Tibial artery (tissue), 4 donors: ENCODE measurements at regions not wholly inside any gene's neighbourhood (a gene's known extent, or its start where the extent isn't known, plus 50 kb on each side); places are given as distances from the start of the nearest gene placed in this dataset.

ENCODE experiments used
- DNase-seq, 2 donors: peaks; one replicate each; pipeline ENCODE4 v3.0.0-alpha.2; 2019
- H3K27ac ChIP-seq, 2 donors: fragments of 200-600 bp; sonication (generic) in 1 of 2; 1 replicate in 1 of 2; 2 replicates in 1 of 2; pipeline ENCODE4 v1.5.1; 2018 to 2019; ENCODE audit warnings: mild to moderate bottlenecking in 1 of 2
- H3K27me3 ChIP-seq, 2 donors: fragments of 200-600 bp; sonication (generic) in 1 of 2; one replicate each; pipeline versions ENCODE4 v1.5.1 to v1.6.0; 2016 to 2019
- H3K36me3 ChIP-seq, 3 donors: fragments of 200-600 bp; sonication (generic) in 2 of 3; one replicate each; pipeline ENCODE4 v1.5.1; 2016 to 2019; ENCODE audit warnings: mild to moderate bottlenecking in 2 of 3
- H3K4me1 ChIP-seq, 4 donors: fragments of 200-600 bp; sonication (generic) in 2 of 4; 1 replicate in 3 of 4; 2 replicates in 1 of 4; pipeline ENCODE4 v1.5.1; 2016 to 2019
- H3K4me3 ChIP-seq, 2 donors: fragments of 200-600 bp; sonication (generic) in 1 of 2; 1 replicate in 1 of 2; 2 replicates in 1 of 2; pipeline ENCODE4 v1.5.1; 2018 to 2019; ENCODE audit warnings: mild to moderate bottlenecking in 2 of 2
- H3K9me3 ChIP-seq, 3 donors: fragments of 200-600 bp; sonication (generic) in 1 of 3; one replicate each; pipeline ENCODE4 v1.5.1; 2016 to 2019
- CTCF ChIP-seq, 2 experiments: fragments of 200-600 bp in 1 of 2; fragments of 450-650 bp in 1 of 2; IDR thresholded peaks; one replicate each; pipeline ENCODE4 v1.5.1; 2017 to 2019; ENCODE audit warnings: antibody characterized with exemption in 2 of 2, mild to moderate bottlenecking in 1 of 2, moderate library complexity in 1 of 2
- intact Hi-C: fragments of 100-400 bp; cut with DNase I; formaldehyde crosslinking; loops from one replicate; pipeline ENCODE4 v1.15.0; 2023; ENCODE audit warnings: low total_unique reads

GRCh38 chr6:105618247-105618646 is 215.4 kb upstream of the PREP start:
- DNase-seq = no peak
- Histone ChIP-seq H3K4me1 (no peaks in the 10 kb centered on the region), H3K27me3 (no peaks in the 10 kb centered on the region), H3K27ac (no peak overlapping the region), H3K9me3 (no peaks in the 10 kb centered on the region), H3K36me3 (no peaks in the 10 kb centered on the region), H3K4me3 (no peak overlapping the region)
- intact Hi-C loops = no loop called here
- TF ChIP-seq CTCF (IDR thresholded peaks at IDR 0.05) = no peak

GRCh38 chr6:105616521-105616920 is 213.6 kb upstream of the PREP start:
- no peak for TF ChIP-seq CTCF (IDR thresholded peaks at IDR 0.05)
- no peak overlapping the region for H3K27ac ChIP-seq
- H3K4me1 ChIP-seq = no peaks in the 10 kb centered on the region
- no peak for DNase-seq
- no peak overlapping the region for H3K4me3 ChIP-seq
- no peaks in the 10 kb centered on the region for H3K9me3 ChIP-seq
- no peaks in the 10 kb centered on the region for H3K36me3 ChIP-seq
- H3K27me3 ChIP-seq = no peaks in the 10 kb centered on the region
- intact Hi-C loops = no loop called here

DNA sequence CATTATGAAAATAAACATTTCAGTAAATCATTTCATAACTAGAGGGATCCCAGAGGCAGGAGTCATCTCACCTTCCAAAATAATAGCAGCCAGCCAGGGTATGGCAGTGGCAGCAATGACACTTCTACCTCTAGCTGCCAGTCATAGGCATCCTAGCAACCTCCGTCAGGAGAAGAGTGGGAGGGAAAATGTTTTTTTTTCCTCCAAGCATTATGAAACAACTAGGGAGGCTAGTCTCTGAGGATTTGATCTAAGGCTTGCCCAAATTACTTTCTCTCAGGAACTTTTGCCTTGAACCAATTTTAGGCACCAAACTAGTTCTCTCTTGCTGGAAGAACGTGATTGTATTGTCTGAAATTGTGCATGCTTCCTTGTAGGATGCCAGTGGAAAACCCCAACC is 208.7 kb upstream of the PREP start:
- intact Hi-C loops = no loop called here

DNA sequence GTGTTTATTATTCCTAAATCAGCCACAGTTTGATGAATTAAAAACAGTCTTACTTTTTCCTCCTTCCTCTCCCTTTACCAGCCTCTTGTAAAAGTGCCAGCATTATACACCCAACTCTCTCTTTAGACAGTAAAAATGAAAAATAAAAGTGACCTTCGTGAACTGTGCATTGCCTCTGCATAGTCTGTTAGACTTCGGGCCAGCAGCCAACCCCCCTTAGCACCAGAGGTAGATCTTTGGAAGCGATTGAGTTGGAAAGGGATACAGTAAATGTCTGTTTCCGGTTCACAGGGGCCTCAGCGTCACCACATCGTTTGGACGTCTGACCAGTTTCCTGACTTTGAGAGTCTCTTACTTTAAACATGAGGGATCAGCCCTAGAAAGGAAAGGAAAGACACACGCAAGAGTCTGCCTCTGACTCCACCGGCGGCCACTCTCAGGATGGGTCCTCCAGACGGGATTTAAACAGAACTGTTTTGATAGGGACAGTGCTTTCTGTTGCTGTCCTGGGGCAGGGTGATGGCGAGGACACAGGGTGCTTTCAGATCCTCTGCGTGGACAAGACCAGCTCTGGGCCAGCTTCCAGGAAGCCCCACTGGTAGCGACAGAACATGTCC is 206.6 kb upstream of the PREP start:
- Histone ChIP-seq H3K27ac (no peak overlapping the region), H3K27me3 (no peaks in the 10 kb centered on the region), H3K9me3 (no peaks in the 10 kb centered on the region), H3K36me3 (no peaks in the 10 kb centered on the region), H3K4me3 (no peak overlapping the region), H3K4me1 (peaks cover 0 to 6% (median 4%) of the 10 kb centered on the region in 4 donors)
- no peak for DNase-seq
- intact Hi-C loops = no loop called here
- no peak for TF ChIP-seq CTCF (IDR thresholded peaks at IDR 0.05)

More for the DNA sequence above, 208.7 kb upstream of the PREP start:
- no peak overlapping the region for H3K4me3 ChIP-seq
- no peaks in the 10 kb centered on the region for H3K4me1 ChIP-seq
- no peak overlapping the region for H3K27ac ChIP-seq
- no peaks in the 10 kb centered on the region for H3K9me3 ChIP-seq
- TF ChIP-seq CTCF (IDR thresholded peaks at IDR 0.05) = no peak
- H3K27me3 ChIP-seq = no peaks in the 10 kb centered on the region
- H3K36me3 ChIP-seq = no peaks in the 10 kb centered on the region
- no peak for DNase-seq

DNA sequence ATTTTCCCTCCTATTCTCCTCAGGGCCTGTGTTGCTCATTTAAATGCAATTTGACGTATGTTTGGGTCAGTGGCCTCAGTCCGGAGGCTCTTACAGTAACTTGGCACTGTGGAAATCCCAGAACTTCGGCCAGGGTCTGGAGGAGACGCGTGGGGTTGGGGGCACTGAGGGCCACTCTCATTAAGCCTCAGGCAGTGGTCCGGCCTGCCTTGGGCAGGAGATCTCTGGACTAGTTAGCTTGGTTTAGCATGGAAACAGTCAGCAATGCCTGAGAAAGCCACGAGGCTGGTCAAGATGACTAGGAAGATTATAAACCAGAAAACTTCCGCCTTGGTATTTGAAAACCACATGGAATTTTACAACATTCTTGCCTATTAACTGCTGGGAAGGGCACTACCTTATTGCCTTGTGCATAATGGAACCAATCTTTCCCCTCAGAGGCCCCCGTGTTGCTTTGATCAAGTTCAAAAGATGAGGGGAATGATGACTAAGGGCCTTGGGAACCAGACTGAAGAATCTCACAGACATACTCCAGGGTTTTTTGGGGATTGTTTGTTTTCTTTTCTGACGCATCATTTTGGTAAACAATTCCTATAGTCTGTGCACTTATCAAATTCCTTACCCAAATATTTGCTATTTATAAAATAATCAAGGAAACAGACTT is 206.0 kb upstream of the PREP start:
- no peak overlapping the region for H3K4me3 ChIP-seq
- intact Hi-C loops = no loop called here
- peaks cover 0 to 13% (median 9%) of the 10 kb centered on the region in 4 donors for H3K4me1 ChIP-seq
- H3K9me3 ChIP-seq = no peaks in the 10 kb centered on the region
- H3K27me3 ChIP-seq = no peaks in the 10 kb centered on the region
- no peak for TF ChIP-seq CTCF (IDR thresholded peaks at IDR 0.05)
- no peak for DNase-seq
- H3K27ac ChIP-seq = no peak overlapping the region
- no peaks in the 10 kb centered on the region for H3K36me3 ChIP-seq
